HTR-8/SVneo (cell line): ENCODE measurements at regions not wholly inside any gene's neighbourhood (a gene's known extent, or its start where the extent isn't known, plus 50 kb on each side); places are given as distances from the start of the nearest gene placed in this dataset.

Experiments
- DNase-seq: peaks from one replicate; pipeline ENCODE4 v3.0.0; 2011; ENCODE audit warnings: low spot score, mixed read lengths; ENCODE audit not compliant: insufficient read length
- FAIRE-seq: peaks from 2 replicates; lab custom pipeline; 2011; peaks lifted over from hg19 to GRCh38; lab: Jason Lieb, UNC

- DNase-seq (no peak), FAIRE-seq (no peak)
These were observed 75.4 kb upstream of the TRPC4 start for GRCh38 chr13:37944869-37945442.

- DNase-seq, result no peak
- FAIRE-seq, result no peak
These were observed 74.7 kb upstream of the TRPC4 start for GRCh38 chr13:37944081-37944868.

DNA sequence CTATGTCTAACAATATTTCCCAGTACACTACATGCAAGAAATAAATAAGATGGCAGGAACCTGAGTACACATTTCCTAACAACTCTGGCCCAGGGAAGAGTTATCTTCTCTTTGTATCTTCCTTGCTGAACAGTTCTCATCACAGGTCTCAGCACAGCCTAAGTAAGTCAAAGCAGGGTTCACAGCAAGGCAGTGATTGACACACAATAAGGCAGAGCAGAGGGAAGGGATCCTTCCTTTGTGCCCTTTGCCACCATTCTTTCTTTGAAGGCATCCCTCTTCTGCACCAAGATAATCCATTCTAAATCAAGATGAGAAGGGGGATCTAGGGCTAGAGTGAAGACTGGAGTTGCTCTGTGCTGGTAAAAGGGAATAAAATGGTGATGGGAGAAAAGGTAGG lies 73.4 kb upstream of the TRPC4 start:
- DNase-seq (no peak), FAIRE-seq (no peak)

DNA sequence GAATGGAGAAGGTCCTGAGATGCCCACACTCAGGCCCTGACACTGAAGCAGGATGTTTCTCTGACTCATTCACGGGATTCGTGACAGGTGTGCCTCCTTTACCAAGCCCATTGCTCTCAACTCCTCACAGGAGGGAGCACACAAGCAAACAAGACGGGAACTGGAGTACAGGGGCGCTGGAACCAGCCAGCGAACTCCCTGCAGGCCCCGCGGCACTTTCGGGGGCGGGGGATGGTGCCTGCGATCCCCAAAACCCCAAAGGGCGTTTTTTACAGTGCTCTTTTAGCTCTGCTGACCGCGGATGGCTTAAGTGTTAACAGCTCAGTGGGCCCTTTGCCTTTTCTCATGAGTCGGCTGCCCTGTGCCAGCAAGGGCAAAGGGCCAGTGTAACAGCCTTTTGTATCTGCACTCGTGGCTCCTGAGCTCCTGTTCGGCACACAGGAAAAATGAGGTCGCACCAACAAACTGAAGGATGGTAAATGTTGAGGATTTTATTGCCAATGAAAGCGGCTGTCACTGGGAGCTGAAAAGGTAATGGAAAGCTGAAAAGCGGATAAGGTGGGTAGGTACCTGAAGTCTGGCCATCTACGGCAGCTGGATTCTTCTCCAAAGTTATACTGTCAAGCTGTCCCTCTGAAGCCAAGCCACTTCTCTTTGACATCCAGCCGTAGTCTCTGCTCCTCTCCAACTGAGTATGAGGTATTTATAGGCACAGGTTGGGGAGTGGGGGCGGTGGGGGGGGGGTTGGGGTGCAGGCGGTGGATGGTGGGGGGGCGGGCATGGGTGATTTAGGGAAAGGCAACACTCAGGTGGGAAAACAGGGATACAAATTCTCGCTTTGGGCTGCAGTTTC lies 65.0 kb upstream of the TRPC4 start:
- DNase-seq (no peak), FAIRE-seq (no peak)

GRCh38 chr13:37929308-37929707 lies 59.7 kb upstream of the TRPC4 start:
- DNase-seq, result no peak
- FAIRE-seq, result no peak

DNA sequence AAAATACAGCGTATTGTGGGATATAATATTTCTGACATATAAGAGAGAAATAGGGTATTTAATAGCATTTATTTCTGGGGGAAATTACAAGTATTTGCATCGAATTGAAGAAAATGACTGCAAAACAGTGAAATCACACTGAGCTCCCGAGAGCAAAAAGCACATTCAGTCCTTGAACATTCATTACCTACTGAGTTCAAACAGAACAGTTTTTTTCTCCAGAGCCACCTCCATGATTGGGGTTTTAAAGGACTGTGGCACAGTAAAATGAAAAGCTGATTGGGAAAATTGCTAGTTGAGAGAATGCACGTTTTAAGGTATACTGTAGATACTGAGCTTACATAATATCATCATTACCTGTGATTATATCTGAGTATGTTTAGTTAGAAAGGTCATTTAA lies 58.0 kb upstream of the TRPC4 start:
- FAIRE-seq, result no peak
- DNase-seq, result no peak

- no peak for FAIRE-seq
- no peak for DNase-seq
These were observed 56.4 kb upstream of the TRPC4 start for GRCh38 chr13:37925878-37926473.

GRCh38 chr13:37923236-37923635 lies 53.7 kb upstream of the TRPC4 start:
- FAIRE-seq, result no peak

GRCh38 chr13:37919329-37919880 lies 49.8 kb upstream of the TRPC4 start:
- DNase-seq (no peak), FAIRE-seq (no peak)

More at GRCh38 chr13:37923236-37923635, 53.7 kb upstream of the TRPC4 start:
- DNase-seq, result no peak
